GM19240 (cell line): ENCODE measurements at regions not wholly inside any gene's neighbourhood (a gene's known extent, or its start where the extent isn't known, plus 50 kb on each side); places are given as distances from the start of the nearest gene placed in this dataset.

Source experiments
- DNase-seq: peaks from one replicate; pipeline ENCODE4 v3.0.0; 2011; ENCODE audit warnings: low spot score; ENCODE audit not compliant: insufficient read length

- no peak for DNase-seq
Observed at GRCh38 chr18:26794230-26795101, 71.0 kb downstream of the AQP4 start.

- DNase-seq, result no peak
Observed at GRCh38 chr18:26792661-26793060, 72.8 kb downstream of the AQP4 start.

- no peak for DNase-seq
Observed at GRCh38 chr18:26791676-26792075, 73.8 kb downstream of the AQP4 start.

- no peak for DNase-seq
Observed at GRCh38 chr18:26784599-26784998, 80.9 kb downstream of the AQP4 start.

GRCh38 chr18:26783170-26783569, 82.3 kb downstream of the AQP4 start:
- no peak for DNase-seq

- DNase-seq, result no peak
Observed at GRCh38 chr18:26780520-26781325, 84.8 kb downstream of the AQP4 start.

- DNase-seq, result no peak
Observed at GRCh38 chr18:26778054-26778393, 87.5 kb downstream of the AQP4 start.

GRCh38 chr18:26777351-26778053, 88.0 kb downstream of the AQP4 start:
- DNase-seq, result no peak

- no peak for DNase-seq
Observed at GRCh38 chr18:26772691-26773090, 92.8 kb downstream of the AQP4 start.

GRCh38 chr18:26771524-26771923, 94.0 kb downstream of the AQP4 start:
- DNase-seq, result peak; percentile 6

- no peak for DNase-seq
Observed at GRCh38 chr18:26768385-26768784, 97.1 kb downstream of the AQP4 start.

GRCh38 chr18:26765498-26765897, 100.0 kb downstream of the AQP4 start:
- no peak for DNase-seq

GRCh38 chr18:26764586-26764985, 100.9 kb downstream of the AQP4 start:
- DNase-seq, result no peak

GRCh38 chr18:26764177-26764576, 101.3 kb downstream of the AQP4 start:
- DNase-seq, result no peak

- no peak for DNase-seq
Observed at GRCh38 chr18:26763446-26764110, 101.9 kb downstream of the AQP4 start.

GRCh38 chr18:26757263-26758019, 108.1 kb downstream of the AQP4 start:
- DNase-seq, result no peak

GRCh38 chr18:26756556-26756955, 109.0 kb downstream of the AQP4 start:
- DNase-seq, result no peak

GRCh38 chr18:26746826-26747475, 118.6 kb downstream of the AQP4 start:
- no peak for DNase-seq

- no peak for DNase-seq
Observed at GRCh38 chr18:26746398-26746797, 119.1 kb downstream of the AQP4 start.
